ENCODE measurements at regions not wholly inside any gene's neighbourhood (a gene's known extent, or its start where the extent isn't known, plus 50 kb on each side); places are given as distances from the start of the nearest gene placed in this dataset.

DNA sequence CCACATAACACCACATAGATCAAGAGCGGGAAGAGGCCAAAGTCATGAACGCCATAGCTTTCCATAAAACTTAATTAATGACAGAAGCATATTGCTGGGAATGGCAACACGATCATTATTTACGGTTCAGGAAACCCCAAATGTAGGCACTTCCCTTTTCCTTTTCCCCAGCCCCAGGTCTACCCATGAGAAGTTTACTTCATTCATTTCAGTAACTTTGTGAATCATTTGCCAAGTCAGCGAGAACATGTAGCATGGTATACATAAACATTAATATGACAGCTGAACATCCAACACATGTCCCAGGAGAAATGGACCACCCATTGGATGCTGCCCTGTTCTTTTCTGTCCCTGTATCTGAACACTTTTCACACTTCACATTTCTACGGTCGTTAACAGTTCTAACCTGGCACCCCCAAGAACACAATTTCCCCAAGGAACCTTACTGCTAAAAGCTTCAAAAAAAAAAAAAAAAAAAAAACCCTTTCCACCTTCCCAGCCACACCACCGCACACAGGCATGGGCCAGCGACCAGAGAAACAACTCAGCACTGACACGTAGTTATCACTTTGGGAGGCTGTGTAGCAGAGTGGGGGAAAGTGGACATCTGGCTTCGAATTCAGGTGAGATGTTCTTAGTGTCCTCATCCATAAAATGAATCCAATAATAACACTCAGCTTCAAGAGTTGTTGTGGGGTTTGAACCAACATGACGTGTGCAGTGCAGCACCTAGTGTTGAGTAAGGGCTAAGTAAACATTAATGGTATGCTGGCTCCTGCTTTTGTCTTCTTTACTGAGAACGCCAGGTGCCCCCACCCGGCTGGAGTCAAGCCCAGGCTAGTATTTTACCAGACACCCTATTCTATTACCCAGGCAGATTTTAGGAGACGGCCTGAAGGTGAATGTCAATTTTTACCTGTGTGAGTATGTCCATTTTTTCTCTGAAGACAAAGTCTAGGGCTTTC, 371.5 kb downstream of the LNPK start:
- no peak for DNase-seq (ENCODE audit: low read depth, low spot score)
- no peak overlapping the region for H3K27ac ChIP-seq (ENCODE audit: insufficient read depth, low read depth, low read length)
- ChIA-PET POLR2A (no interaction called here), CTCF (interaction anchor here (0.6 kb wide), 1 partner anchor 115 kb away, joined by 3 read pairs; no protein-coding TSS in a partner anchor)
- H3K9me3 ChIP-seq (replicated peaks; ENCODE audit: control insufficient read depth, insufficient read depth, low read length) = no peaks in the 10 kb centered on the region
- no peaks in the 10 kb centered on the region for H3K27me3 ChIP-seq (ENCODE audit: control insufficient read depth in 2 of 2, insufficient read depth in 2 of 2, low read length in 2 of 2)
- no peak for FAIRE-seq
- dilution Hi-C loops (cut with MboI; ENCODE audit: extremely low pct_ligation_motif_present, low sequenced_read_pairs) = no loop called here
- no TSS peak for BruUV-seq (replicated peaks)
- H3K4me2 ChIP-seq (ENCODE audit: insufficient read depth, low read length) = no peak overlapping the region
- TF ChIP-seq POLR2A (IDR thresholded peaks at IDR 0.05; ENCODE audit: low read depth, low read length) (no peak), JUN (IDR thresholded peaks at IDR 0.05; ENCODE audit: borderline replicate concordance, insufficient read depth, insufficient read length, low read depth) (no peak), EZH2 (IDR thresholded peaks at IDR 0.05; ENCODE audit: borderline replicate concordance, low read depth, low read length, severe bottlenecking) (no peak), GATA2 (IDR thresholded peaks at IDR 0.05; ENCODE audit: insufficient read depth, insufficient read length, low read depth, low read length) (no peak), FOS (IDR thresholded peaks at IDR 0.05; ENCODE audit: borderline replicate concordance, insufficient read depth, low read length) (no peak), CTCF (IDR thresholded peaks at IDR 0.05; ENCODE audit: extremely low read depth in 1 of 2, insufficient read depth in 1 of 2, low read depth in 1 of 2, low read length in 2 of 2) (no peak), MYC (IDR thresholded peaks at IDR 0.05; ENCODE audit: low read depth, low read length) (no peak), POLR2AphosphoS5 (IDR thresholded peaks at IDR 0.05; ENCODE audit: insufficient read depth, low read depth, low read length) (no peak)
- TF ChIP-seq, protein P1, sequence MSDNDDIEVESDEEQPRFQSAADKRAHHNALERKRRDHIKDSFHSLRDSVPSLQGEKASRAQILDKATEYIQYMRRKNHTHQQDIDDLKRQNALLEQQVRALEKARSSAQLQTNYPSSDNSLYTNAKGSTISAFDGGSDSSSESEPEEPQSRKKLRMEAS (IDR thresholded peaks at IDR 0.05; ENCODE audit: insufficient read depth, insufficient read length) = no peak
- H3K4me3 ChIP-seq (replicated peaks in 1 of 3; ENCODE audit: insufficient read depth in 1 of 3, low read depth in 1 of 3, low read length in 3 of 3) = no peak overlapping the region
- H3K79me2 ChIP-seq (ENCODE audit: control insufficient read depth, insufficient read depth, low read length) = no peaks in the 10 kb centered on the region
- H3K9ac ChIP-seq (replicated peaks; ENCODE audit: extremely low read depth, insufficient read depth, low read length) = no peak overlapping the region
- H3K36me3 ChIP-seq (ENCODE audit: control insufficient read depth in 2 of 2, extremely low read depth in 1 of 2, insufficient read depth in 2 of 2, low read length in 2 of 2) = no peaks in the 10 kb centered on the region
- no peaks in the 10 kb centered on the region for H3K4me1 ChIP-seq (ENCODE audit: control insufficient read depth, extremely low read depth, insufficient read depth, low read length)
- intact Hi-C loops (cut with micrococcal nuclease) = no loop called here
- H4K20me1 ChIP-seq (replicated peaks; ENCODE audit: control insufficient read depth, extremely low read depth, insufficient read depth, low read length) = no peaks in the 10 kb centered on the region
- H2AFZ ChIP-seq (ENCODE audit: low read depth, low read length) = no peak overlapping the region
- H3K9me1 ChIP-seq (replicated peaks; ENCODE audit: control insufficient read depth, extremely low read depth, insufficient read depth, low read length) = no peaks in the 10 kb centered on the region

All from endothelial cell of umbilical vein (primary cell).